ENCODE measurements at regions not wholly inside any gene's neighbourhood (a gene's known extent, or its start where the extent isn't known, plus 50 kb on each side); places are given as distances from the start of the nearest gene placed in this dataset.
A peak's percentile ranks its signal among the peaks of the same experiment; 100 is the strongest.

DNA sequence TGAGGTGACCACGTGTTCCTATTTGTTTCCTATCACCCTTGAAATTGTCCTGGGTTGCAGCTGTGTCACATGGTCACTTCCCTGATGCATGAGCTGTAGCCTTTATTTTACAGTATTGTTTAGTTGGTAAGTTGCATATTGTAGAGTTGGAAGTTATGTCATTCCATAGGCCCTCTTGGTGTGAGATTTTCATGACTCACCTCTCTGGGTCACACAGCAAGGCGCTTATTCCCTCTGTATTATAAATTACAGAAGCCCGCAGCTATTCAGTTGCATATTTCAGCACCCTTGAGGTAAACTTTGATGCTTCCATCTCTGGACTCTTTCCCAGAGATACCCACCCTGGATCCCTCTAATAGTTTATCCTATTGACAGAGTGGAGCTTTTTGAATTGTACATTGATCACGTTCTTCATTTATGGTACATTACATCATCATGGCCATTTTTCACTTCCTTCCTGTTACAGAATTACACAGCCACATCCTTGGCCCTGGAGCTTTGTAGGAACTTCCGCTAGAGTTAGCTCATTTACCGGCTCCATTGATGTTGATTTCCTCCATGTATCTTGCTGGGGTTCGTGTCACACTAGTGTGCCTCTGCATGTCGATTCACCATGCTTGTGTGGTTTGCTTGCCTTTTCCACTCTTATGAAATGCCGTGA, 543.1 kb upstream of the RGMA start:
- no peak for DNase-seq

DNA sequence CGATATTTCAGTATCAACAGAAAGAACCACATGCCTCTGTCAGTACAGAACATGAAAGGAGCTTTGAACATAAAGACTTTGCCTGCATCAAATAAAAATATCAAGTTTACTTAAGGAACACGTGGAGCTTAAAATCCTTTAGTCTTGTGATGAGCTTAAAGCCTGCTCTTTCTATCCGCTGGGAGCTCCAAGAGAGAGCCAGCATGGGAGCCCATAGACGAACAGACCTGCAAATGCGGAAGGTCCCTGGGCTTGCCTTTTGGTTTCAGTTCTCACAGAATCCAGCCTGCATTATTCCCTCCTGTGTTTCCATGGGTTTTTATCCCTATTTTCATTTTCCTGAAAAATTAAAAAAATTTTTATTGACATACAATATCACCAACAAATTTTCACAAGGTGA, 530.6 kb upstream of the RGMA start:
- no peak for DNase-seq

DNA sequence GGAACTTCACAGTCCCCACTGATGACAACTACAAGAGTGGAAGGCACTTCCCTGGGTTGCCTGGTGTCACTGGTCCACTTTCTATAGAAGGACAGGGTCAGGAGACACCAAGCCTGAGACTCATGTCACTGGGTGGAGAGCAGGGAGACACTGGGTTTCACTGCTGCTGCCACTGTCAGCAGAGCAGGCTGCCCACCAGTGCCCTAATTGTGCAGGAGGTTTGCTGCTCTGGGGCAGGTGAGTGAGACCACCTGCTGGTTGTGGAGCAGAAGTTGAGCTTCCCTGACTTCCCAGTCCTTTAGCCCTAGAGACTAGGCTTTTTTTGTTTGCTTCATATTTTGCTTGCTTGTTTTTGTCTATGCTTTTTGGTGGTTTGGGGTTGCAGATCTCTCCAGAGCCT, 528.4 kb upstream of the RGMA start:
- no peak for DNase-seq

DNA sequence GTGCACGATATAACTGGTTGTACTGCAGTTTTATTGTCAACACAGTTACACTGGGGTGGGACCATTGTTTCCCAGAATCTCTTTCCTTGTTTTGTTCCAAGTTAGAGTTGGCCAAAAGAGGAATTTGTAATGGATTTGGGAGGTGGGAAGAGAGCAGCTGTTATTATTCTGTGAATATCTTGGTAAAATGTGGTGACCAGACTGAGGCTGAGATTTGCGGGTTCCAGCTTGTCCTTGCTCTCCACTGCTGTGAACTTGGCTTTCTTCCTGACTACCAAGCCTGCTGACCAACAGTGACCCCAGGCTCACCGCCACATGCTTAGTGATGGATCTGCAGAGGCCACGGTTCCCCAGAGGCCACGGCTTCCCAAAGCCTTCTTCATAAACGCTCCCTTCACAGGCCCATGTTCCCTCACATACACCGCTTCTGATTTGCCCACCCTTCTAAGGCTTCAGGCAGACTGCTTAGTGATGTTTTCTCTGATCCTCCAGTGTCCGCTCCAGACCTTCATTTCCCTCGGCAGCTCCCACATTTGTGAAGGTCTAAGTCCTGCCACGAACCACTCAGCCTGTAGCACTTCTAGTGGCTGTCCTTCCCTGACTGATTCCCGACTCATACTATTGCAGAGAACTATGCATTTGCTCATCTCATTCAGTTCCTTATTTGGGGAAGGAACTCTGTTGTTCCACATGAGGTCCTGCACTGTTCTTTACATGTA, 525.5 kb upstream of the RGMA start:
- peak; percentile 54 for DNase-seq

DNA sequence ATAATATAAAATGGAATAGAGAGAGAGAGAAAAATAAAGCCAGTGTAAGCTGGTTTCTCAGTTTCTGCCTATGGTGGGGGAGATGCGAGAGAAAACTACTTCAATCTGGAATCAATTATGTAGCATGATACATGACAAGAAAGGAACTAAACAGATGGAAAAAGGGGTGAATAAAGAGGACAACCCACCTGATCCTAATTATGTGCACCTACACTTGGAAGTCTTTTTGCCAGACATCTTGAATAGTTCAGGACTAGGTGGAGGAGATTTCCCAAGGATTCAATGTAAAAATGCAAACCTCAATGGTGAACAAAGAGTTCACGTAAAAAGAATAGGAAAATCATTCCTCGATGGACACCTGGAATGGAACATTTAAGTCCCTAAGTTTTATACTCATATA, 524.4 kb upstream of the RGMA start:
- DNase-seq: peak; percentile 37

DNA sequence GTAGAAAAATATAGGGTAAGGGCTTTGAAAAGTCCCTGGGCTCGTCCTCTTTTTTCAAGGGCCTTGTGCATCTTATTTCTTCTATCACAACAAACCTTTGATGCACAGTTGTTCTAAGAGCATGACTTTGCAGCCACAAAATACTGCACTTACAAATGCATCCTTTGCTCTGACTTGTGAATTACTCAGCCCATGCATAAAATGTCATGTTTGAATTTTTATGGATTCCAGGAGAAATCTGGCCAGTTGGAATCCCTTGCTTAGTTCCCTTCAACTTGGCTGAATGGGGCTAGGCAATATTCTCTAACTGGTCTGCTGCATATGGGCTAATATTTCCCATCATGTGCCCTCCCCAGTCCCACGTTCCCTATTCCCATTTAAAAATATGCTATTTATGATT, 523.9 kb upstream of the RGMA start:
- peak; percentile 33 for DNase-seq

DNA sequence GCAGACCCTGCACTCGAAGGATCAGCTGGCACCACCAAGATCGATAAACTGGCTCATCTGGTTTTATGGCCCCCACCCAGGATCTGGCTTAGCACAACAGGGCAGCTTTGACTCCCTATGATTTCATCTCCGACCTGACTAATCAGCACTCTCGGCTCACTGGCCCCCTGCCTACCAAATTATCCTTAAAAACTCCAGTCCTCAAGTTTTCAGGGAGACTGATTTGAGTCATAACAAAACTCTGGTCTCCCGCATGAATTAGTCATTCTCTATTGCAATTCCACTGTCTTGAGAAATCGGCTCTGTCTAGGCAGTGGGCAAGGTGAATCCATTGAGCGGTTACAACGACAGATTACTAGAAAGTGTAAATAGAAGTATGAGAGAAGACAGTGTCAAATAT, 521.9 kb upstream of the RGMA start:
- DNase-seq: no peak

DNA sequence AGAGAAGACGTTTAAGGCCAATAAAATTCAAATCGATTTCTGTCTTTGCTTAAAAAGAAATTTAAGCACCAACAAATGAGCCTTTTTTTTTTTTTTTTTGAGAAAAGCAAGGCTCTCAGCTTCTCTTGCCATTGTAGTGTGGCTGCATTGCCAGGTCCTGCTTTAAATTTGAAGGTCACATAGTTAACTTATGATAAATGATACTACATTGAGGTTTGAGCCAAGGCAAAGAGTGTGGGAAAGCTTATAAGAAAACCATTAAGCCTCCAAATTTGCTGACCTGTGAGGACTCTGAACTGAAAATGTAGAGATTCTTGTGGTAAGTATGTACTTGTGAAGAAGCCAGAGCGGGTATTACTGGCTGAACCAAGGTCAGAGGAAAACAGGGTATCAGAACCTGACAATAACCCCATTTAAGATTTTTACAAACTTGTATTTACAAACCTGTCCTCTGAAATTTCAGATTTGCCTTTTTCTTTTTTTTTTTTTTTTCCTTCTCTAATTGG, 519.7 kb upstream of the RGMA start:
- DNase-seq: no peak

DNA sequence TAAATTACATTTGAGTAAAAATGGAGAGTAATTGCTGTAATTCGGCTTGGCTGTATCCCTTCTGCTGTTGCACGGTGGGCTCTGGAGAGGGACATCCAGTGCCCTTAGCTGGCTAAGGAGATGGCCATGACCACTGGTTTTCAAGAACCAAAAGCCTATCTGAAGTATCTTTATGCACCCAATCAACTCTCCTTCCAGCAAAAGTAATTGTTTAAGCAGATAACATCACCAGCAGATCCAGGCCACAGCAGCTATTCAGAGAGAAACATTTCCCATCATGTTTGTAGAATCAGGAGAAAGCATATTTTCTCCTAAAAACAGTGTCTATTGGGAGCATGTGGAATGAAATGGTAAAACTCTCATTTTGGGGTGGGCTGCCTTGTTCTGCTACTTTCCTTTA, 514.5 kb upstream of the RGMA start:
- no peak for DNase-seq

DNA sequence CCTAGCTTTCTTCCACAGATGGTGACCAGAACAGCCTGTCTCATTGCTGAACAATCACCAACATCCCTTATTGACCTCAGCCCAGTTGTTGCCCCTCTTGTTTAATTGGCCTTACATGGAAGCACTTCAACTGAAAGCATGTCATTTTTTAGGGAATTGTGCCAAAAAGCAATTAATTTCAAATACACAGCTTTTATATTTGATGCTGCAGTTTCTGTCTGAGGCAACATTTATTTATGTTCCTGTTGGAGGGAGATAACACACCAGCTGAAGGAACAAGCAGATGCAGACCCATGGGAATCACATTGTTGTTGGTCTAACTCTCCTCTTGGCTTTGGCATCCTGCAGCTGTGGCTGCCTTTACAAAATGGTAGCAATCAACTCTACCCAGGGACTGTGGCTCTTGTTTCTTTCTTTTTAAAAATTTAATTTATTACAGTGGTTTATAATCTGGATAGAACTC, 498.1 kb upstream of the RGMA start:
- DNase-seq: peak; percentile 73

DNA sequence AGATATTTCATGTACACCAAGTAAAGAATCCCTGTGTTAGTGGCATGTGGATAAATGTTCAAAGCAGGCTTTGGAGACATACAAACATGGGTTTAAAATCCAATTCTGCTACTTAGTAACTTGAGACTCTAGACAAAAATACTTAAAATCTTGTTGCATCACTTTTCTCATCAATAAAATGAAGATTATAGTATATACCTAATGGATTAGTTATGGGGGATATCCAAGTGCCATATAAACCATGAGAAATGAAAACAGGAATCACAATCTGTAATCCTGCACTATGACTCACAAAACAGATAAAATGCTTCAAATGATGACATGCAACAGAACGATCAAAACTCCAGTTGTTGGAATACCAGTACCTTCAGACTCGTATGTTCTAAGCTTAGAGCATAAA, 496.0 kb upstream of the RGMA start:
- DNase-seq: no peak

DNA sequence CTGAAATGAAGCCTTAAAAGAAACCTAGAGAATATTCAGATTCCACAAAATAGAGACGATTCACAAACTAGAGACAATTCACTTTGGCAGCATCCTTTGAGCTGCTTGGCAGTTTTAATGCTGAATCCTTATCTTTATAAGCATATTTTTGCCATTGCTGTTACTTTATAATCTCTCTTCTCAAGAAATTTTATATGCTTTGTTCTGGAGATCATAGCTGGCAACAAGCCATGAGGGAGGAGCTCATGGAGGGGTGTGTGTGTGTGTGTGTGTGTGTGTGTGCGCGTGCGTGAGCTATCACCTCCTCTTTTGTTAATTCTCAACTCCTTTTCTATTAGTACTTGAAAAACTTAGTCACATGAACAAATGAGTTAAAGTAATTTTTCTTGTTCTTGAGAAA, 495.0 kb upstream of the RGMA start:
- DNase-seq: no peak

DNA sequence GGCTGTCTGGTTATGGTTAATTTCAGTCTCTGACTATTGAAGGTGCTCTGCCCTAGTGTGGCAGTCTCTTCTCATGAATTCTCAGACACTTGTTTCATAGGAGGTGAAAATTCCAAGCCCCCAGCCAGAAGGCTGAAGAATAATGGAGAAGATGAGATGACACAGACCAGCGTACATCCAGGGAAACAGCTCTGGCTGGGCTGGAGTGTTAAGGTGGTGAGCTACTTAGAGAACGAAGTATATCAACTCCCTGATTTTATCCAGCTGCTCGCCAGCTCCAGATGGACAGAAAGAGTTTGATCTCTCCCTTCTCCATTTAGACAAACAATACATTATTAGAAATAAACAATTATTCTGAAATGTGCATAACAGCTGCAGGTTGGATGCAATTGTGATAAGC, 494.5 kb upstream of the RGMA start:
- no peak for DNase-seq

DNA sequence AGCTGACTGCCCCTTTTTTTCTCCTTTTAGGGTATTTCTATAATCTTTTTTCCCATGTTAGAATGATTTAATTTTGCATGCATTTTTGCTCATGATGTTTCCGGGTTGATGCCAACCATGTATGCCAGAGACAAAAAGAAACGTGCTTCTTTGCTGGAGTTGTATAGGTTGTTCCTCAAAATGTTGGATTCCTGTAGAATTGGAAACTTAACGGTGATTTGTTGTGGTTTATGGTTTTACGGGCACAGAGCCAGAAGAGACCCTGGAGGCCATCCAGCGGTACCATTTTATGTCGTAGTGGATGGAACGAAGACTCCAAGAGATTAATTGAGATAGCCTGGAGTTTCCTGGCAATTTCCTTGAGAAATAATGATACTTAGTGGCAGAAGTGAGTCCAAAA, 481.5 kb upstream of the RGMA start:
- DNase-seq: no peak

DNA sequence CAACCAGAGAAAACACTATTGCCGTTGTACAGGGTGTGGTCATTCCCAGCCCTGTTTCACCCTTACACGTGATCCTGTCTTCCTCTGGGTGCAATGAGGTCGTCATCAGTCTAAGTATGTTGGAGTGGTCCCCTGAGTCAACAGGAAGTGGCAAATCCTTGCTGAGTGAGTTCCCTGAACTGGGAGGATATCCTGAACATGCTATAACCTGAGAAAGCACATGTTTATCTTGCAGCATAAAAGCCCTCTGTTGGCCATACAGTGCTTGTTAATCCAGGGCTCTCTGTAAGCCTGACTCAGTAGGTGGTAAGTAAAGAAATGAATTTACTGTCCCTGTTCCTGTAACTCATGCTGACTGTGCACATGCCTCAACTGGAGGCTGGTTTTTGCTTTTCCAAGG, 477.8 kb upstream of the RGMA start:
- DNase-seq: no peak

DNA sequence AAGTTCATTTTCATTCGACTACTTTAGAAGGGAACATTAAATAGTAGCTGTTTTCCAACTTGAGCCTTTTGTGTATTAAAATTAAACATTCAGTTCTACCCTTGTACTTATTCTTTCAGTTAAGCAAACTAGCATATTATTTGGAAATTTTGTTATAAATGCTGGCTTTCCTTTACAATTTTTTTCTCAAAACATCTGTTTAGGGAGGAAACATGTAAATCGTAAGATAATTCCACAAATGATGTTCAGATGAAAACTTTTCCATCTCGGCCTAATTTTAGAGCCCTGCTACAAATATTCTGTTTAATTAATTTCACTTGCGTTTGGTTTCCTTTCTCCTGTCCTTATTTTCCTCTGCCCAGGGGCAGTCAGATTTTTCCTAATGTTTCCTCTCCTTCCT, 476.2 kb upstream of the RGMA start:
- no peak for DNase-seq

DNA sequence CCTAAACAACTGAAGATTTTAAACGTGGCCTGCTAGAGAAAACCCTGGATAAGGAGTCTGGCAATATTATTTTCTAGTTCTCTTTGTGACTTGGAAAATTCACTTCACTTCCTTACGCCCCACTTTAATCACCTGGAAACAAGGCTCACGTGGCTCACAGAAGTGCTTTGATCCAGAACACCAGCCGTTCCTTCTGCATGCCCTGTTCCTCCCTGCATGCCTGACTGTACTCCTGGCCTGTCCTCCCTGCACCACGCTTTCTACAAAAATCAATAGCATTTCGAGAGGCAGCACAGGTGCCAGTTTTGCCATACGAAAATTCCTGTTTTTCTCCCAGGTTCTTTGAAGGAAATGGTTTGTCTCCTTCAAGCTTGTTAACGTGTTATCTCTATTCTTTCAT, 474.2 kb upstream of the RGMA start:
- DNase-seq: no peak

DNA sequence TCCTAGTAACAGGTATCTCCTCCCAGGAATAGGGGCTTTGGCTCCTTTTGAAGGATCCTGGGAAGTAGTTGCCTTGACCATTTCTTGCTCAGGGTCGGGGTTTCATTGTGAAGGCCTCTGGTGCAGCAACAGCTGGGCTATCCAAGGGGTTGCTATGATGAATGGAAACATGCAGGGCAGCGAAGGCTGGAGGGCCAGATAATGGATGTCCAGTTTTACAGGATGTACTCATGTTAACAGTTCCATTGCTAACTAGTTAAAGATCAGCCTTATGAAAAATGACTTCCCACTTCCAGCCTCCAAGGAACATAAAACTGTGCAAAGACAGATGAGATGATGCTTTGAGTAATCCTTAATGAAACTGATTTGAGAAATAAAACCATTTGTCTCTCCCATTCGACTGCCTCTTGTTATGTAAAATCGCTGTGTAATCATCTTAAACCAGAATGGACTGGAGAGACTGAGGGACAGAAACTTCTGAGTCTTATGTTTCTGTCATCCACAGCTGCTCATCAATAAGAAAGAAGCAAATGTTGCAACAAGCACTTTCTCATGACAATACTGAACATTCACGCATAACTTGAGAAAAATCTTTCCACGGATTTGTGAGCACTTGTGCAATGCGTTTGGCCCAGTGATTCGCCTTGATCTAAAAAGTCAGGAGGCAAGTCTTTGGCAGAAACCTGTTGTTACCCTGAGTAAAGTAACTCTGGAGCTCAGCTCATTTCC, 473.5 kb upstream of the RGMA start:
- peak; percentile 53 for DNase-seq

DNA sequence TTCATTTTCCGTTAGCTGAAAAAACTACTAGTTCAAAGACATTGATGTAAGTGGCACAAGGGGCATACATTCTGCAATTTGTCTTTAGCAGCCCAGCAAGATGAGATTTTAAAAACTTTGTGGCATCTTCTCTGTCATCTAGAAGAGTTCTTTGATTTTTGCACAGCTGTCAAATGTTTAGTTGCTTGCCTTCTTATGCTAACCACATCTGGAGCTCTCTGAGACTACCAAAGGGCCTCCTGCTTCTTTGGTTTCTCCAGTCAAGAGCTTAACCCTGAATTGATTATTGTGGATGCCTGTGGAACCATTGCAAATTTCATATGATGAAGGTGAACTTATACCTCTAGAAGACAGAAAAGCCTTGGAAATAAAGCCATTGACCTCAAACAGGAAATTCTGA, 468.7 kb upstream of the RGMA start:
- no peak for DNase-seq

DNA sequence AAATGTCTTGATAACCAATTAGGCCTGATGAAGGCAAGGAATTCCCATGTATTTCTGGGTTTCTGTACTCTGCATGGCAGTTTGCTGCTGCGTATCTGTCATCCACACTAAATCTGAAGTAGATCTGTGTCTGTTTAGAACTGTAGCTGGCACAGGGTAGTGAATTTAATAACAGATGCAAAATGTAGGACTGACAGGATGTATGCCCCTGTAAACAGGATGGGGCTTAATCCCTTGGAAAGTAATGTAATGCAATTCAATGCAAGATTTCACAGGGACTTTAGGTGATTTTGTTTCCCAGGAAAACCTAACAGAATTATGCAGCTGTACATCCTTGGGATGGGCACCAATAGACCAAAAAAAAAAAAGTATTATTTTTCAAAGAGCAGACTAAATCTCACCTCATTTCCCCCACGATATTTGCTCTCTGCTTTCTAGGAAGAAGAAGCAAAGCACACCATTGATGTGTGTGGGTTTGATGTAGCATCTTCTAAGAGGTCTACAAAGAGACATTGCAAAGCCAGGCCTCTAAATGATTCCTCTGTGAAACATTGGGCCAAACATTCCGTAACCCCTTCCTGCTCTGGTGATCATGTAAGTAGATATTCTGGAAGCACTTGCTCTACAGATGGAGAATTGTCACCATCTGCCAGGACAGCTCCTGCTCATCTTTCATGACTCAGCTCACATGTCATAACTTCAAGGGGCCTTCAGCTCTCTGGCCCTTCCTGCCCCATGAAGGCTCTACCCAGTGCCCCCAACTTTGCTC, 464.3 kb upstream of the RGMA start:
- DNase-seq: no peak

DNA sequence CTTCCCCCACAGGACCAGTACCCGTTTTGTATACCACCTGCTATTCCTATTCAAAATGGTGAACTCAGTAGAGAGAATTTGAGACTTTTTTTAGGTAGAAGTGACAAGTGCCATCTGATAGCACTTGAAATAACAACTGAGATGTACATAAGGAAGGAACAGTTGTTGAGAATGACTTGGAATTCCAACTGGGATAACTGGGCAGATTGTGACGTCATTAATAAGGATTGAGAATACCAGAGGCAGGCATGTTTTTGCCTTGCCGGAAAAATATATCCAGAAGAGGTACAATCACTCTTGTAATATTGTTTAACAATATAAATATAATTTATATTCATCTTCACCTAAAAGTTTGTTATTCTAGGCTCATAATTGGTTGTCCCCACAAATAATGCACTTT, 454.1 kb upstream of the RGMA start:
- no peak for DNase-seq

DNA sequence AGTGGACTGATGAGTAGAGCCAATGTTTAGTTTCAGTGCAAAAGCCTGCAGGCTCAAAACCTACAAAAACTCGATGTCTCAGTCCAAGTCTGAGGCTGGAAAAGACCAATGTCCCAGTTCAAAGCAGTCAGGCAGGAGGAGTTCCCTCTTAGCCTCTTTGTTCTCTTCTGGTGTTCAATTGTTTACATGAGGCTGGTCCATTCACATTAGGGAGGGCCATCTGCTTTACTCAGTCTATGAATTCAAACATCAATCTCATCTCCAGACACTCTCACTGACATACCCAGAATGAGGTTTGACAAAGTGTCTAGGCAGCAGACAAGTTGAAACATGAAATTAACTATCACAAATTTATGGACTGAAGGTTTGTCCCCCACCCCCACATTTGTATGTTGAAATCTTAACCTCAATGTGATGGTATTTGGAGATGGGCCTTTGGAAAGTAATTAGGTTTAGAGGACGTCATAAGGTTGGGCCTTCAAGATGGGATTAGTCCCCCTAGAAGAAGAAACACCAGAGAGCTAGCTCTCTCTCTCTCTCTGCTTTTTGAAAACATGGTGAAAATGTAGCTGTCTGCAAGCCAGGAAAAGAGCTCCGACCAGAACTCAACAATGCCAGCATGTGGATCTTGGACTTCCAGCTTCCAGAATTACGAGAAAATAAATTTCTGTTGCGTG, 438.5 kb upstream of the RGMA start:
- no peak for DNase-seq

Measured in hindlimb muscle (tissue), 1 donor.